Activated T-helper 17 cell treated with anti-CD3 and anti-CD28 coated beads, Interleukin-2, amount 50 U/mL, for 72 hours (primary cell): ENCODE measurements at regions not wholly inside any gene's neighbourhood (a gene's known extent, or its start where the extent isn't known, plus 50 kb on each side); places are given as distances from the start of the nearest gene placed in this dataset.

Experiments
- ATAC-seq: fragments of 150-1000 bp; cut with Tn5 transposase; replicated peaks from 2 replicates; pipeline ENCODE4 v1.10.0; 2021; ENCODE audit warnings: mild to moderate bottlenecking, moderate library complexity
- H3K27ac Mint-ChIP-seq: one replicate; pipeline ENCODE4 v1.8.0; 2022; ENCODE audit warnings: mixed read lengths
- H3K27me3 Mint-ChIP-seq: one replicate; pipeline ENCODE4 v1.8.0; 2022; ENCODE audit warnings: mixed read lengths
- H3K36me3 Mint-ChIP-seq: one replicate; pipeline ENCODE4 v1.8.0; 2022; ENCODE audit warnings: low read depth, mild to moderate bottlenecking, mixed read lengths
- H3K4me1 Mint-ChIP-seq: one replicate; pipeline ENCODE4 v1.8.0; 2022; ENCODE audit warnings: mixed read lengths
- H3K4me3 Mint-ChIP-seq: one replicate; pipeline ENCODE4 v1.8.0; 2022; ENCODE audit warnings: mild to moderate bottlenecking, mixed read lengths
- H3K9me3 Mint-ChIP-seq: one replicate; pipeline ENCODE4 v1.8.0; 2022; ENCODE audit warnings: mixed read lengths

- no peak overlapping the region for H3K4me3 Mint-ChIP-seq
- H3K27ac Mint-ChIP-seq = no peak overlapping the region
- no peak for ATAC-seq
- peaks cover 9% of the 10 kb centered on the region for H3K9me3 Mint-ChIP-seq
- H3K36me3 Mint-ChIP-seq = no peaks in the 10 kb centered on the region
- no peaks in the 10 kb centered on the region for H3K27me3 Mint-ChIP-seq
- H3K4me1 Mint-ChIP-seq = no peaks in the 10 kb centered on the region
Measured at GRCh38 chr4:173866322-173867026, 336.4 kb upstream of the HAND2 start.

GRCh38 chr4:173862754-173863153 is 332.7 kb upstream of the HAND2 start:
- ATAC-seq = no peak
- Mint-ChIP-seq H3K36me3 (no peaks in the 10 kb centered on the region), H3K4me1 (no peaks in the 10 kb centered on the region), H3K9me3 (peaks cover 17% of the 10 kb centered on the region), H3K27me3 (no peaks in the 10 kb centered on the region), H3K27ac (no peak overlapping the region), H3K4me3 (no peak overlapping the region)

GRCh38 chr4:173860094-173860493 is 330.1 kb upstream of the HAND2 start:
- Mint-ChIP-seq H3K27ac (no peak overlapping the region), H3K9me3 (peaks cover 17% of the 10 kb centered on the region), H3K27me3 (no peaks in the 10 kb centered on the region), H3K4me1 (no peaks in the 10 kb centered on the region), H3K36me3 (no peaks in the 10 kb centered on the region), H3K4me3 (no peak overlapping the region)
- ATAC-seq = no peak

GRCh38 chr4:173859091-173859713 is 329.2 kb upstream of the HAND2 start:
- peaks cover 12% of the 10 kb centered on the region for H3K9me3 Mint-ChIP-seq

GRCh38 chr4:173858471-173858870 is 328.4 kb upstream of the HAND2 start:
- no peaks in the 10 kb centered on the region for H3K27me3 Mint-ChIP-seq
- no peaks in the 10 kb centered on the region for H3K4me1 Mint-ChIP-seq
- no peak overlapping the region for H3K4me3 Mint-ChIP-seq
- no peaks in the 10 kb centered on the region for H3K36me3 Mint-ChIP-seq
- no peak for ATAC-seq
- H3K27ac Mint-ChIP-seq = no peak overlapping the region
- peaks cover 8% of the 10 kb centered on the region for H3K9me3 Mint-ChIP-seq

More at GRCh38 chr4:173859091-173859713, 329.2 kb upstream of the HAND2 start:
- no peaks in the 10 kb centered on the region for H3K27me3 Mint-ChIP-seq
- H3K4me3 Mint-ChIP-seq = no peak overlapping the region
- H3K27ac Mint-ChIP-seq = no peak overlapping the region
- no peaks in the 10 kb centered on the region for H3K36me3 Mint-ChIP-seq
- no peak for ATAC-seq
- H3K4me1 Mint-ChIP-seq = no peaks in the 10 kb centered on the region

GRCh38 chr4:173857828-173858227 is 327.8 kb upstream of the HAND2 start:
- Mint-ChIP-seq H3K4me1 (no peaks in the 10 kb centered on the region), H3K27me3 (no peaks in the 10 kb centered on the region), H3K9me3 (peaks cover 8% of the 10 kb centered on the region), H3K27ac (no peak overlapping the region), H3K4me3 (no peak overlapping the region), H3K36me3 (no peaks in the 10 kb centered on the region)
- no peak for ATAC-seq

- no peaks in the 10 kb centered on the region for H3K36me3 Mint-ChIP-seq
- H3K27ac Mint-ChIP-seq = no peak overlapping the region
- H3K4me1 Mint-ChIP-seq = no peaks in the 10 kb centered on the region
- H3K4me3 Mint-ChIP-seq = no peak overlapping the region
- no peaks in the 10 kb centered on the region for H3K27me3 Mint-ChIP-seq
- ATAC-seq = no peak
- H3K9me3 Mint-ChIP-seq = peaks cover 4% of the 10 kb centered on the region
Measured at GRCh38 chr4:173855015-173855414, 325.0 kb upstream of the HAND2 start.

GRCh38 chr4:173852775-173853174 is 322.7 kb upstream of the HAND2 start:
- Mint-ChIP-seq H3K27ac (no peak overlapping the region), H3K4me1 (no peaks in the 10 kb centered on the region), H3K4me3 (no peak overlapping the region), H3K27me3 (no peaks in the 10 kb centered on the region), H3K9me3 (no peaks in the 10 kb centered on the region), H3K36me3 (no peaks in the 10 kb centered on the region)
- no peak for ATAC-seq

GRCh38 chr4:173845580-173845979 is 315.6 kb upstream of the HAND2 start:
- no peak for ATAC-seq
- no peak overlapping the region for H3K27ac Mint-ChIP-seq

GRCh38 chr4:173839865-173840264 is 309.8 kb upstream of the HAND2 start:
- H3K36me3 Mint-ChIP-seq = no peaks in the 10 kb centered on the region
- no peak overlapping the region for H3K4me3 Mint-ChIP-seq
- H3K4me1 Mint-ChIP-seq = no peaks in the 10 kb centered on the region
- ATAC-seq = no peak
- no peak overlapping the region for H3K27ac Mint-ChIP-seq
- peaks cover 11% of the 10 kb centered on the region for H3K9me3 Mint-ChIP-seq
- H3K27me3 Mint-ChIP-seq = peaks cover 3% of the 10 kb centered on the region

More at GRCh38 chr4:173845580-173845979, 315.6 kb upstream of the HAND2 start:
- Mint-ChIP-seq H3K36me3 (no peaks in the 10 kb centered on the region), H3K4me3 (no peak overlapping the region), H3K4me1 (no peaks in the 10 kb centered on the region), H3K27me3 (no peaks in the 10 kb centered on the region), H3K9me3 (peaks cover 11% of the 10 kb centered on the region)

GRCh38 chr4:173837517-173837916 is 307.5 kb upstream of the HAND2 start:
- ATAC-seq = no peak
- Mint-ChIP-seq H3K4me1 (no peaks in the 10 kb centered on the region), H3K36me3 (no peaks in the 10 kb centered on the region), H3K9me3 (peaks cover 7% of the 10 kb centered on the region), H3K27ac (no peak overlapping the region), H3K4me3 (no peak overlapping the region), H3K27me3 (peaks cover 3% of the 10 kb centered on the region)

GRCh38 chr4:173835903-173836302 is 305.9 kb upstream of the HAND2 start:
- peaks cover 7% of the 10 kb centered on the region for H3K27me3 Mint-ChIP-seq
- ATAC-seq = no peak
- no peak overlapping the region for H3K27ac Mint-ChIP-seq
- no peaks in the 10 kb centered on the region for H3K4me1 Mint-ChIP-seq
- H3K36me3 Mint-ChIP-seq = no peaks in the 10 kb centered on the region
- H3K9me3 Mint-ChIP-seq = no peaks in the 10 kb centered on the region
- H3K4me3 Mint-ChIP-seq = no peak overlapping the region

- no peaks in the 10 kb centered on the region for H3K9me3 Mint-ChIP-seq
- H3K4me1 Mint-ChIP-seq = no peaks in the 10 kb centered on the region
- peaks cover 7% of the 10 kb centered on the region for H3K27me3 Mint-ChIP-seq
- no peak overlapping the region for H3K27ac Mint-ChIP-seq
- no peaks in the 10 kb centered on the region for H3K36me3 Mint-ChIP-seq
- H3K4me3 Mint-ChIP-seq = no peak overlapping the region
- no peak for ATAC-seq
Measured at GRCh38 chr4:173834151-173834550, 304.1 kb upstream of the HAND2 start.

GRCh38 chr4:173829565-173829964 is 299.5 kb upstream of the HAND2 start:
- ATAC-seq = no peak
- Mint-ChIP-seq H3K27me3 (peaks cover 4% of the 10 kb centered on the region), H3K27ac (no peak overlapping the region), H3K4me1 (no peaks in the 10 kb centered on the region), H3K4me3 (no peak overlapping the region), H3K36me3 (no peaks in the 10 kb centered on the region), H3K9me3 (no peaks in the 10 kb centered on the region)

- H3K27ac Mint-ChIP-seq = no peak overlapping the region
- no peaks in the 10 kb centered on the region for H3K9me3 Mint-ChIP-seq
- ATAC-seq = no peak
- no peak overlapping the region for H3K4me3 Mint-ChIP-seq
- peaks cover 8% of the 10 kb centered on the region for H3K27me3 Mint-ChIP-seq
- no peaks in the 10 kb centered on the region for H3K36me3 Mint-ChIP-seq
- no peaks in the 10 kb centered on the region for H3K4me1 Mint-ChIP-seq
Measured at GRCh38 chr4:173827707-173828106, 297.7 kb upstream of the HAND2 start.
